Muscle of back (tissue), 3 donors: ENCODE measurements at regions not wholly inside any gene's neighbourhood (a gene's known extent, or its start where the extent isn't known, plus 50 kb on each side); places are given as distances from the start of the nearest gene placed in this dataset.
"Not testable (repeated sequence)": the region's sequence is repeated elsewhere in the genome, so short reads cannot be mapped to it uniquely, and the experiment has no call there.

ENCODE experiments used
- DNase-seq, 3 donors: peaks; one replicate each; pipeline versions ENCODE4 v3.0.0 to v3.0.0-alpha.2; 2013

GRCh38 chr5:17083276-17083675 is 134.2 kb upstream of the BASP1 start:
- not testable (repeated sequence) for DNase-seq

- DNase-seq: no peak
Measured at GRCh38 chr5:17087035-17087434, 130.4 kb upstream of the BASP1 start.

GRCh38 chr5:17088051-17088450 is 129.4 kb upstream of the BASP1 start:
- DNase-seq: no peak

- DNase-seq: no peak
Measured at GRCh38 chr5:17089001-17089400, 128.4 kb upstream of the BASP1 start.

- DNase-seq: no peak
Measured at GRCh38 chr5:17089690-17090089, 127.7 kb upstream of the BASP1 start.

GRCh38 chr5:17090839-17091238 is 126.6 kb upstream of the BASP1 start:
- no peak for DNase-seq

GRCh38 chr5:17094830-17095229 is 122.6 kb upstream of the BASP1 start:
- DNase-seq: peak in 1 of 3 donors; percentile 65

GRCh38 chr5:17096952-17097695 is 120.3 kb upstream of the BASP1 start:
- DNase-seq: no peak

GRCh38 chr5:17099946-17100345 is 117.5 kb upstream of the BASP1 start:
- no peak for DNase-seq

- no peak for DNase-seq
Measured at GRCh38 chr5:17103461-17103860, 114.0 kb upstream of the BASP1 start.

- peak; percentile 38 to 80 (median 59) for DNase-seq
Measured at GRCh38 chr5:17105744-17106418, 111.5 kb upstream of the BASP1 start.

GRCh38 chr5:17106521-17106920 is 110.9 kb upstream of the BASP1 start:
- peak in 1 of 3 donors; percentile 30 for DNase-seq

GRCh38 chr5:17112091-17112716 is 105.2 kb upstream of the BASP1 start:
- peak in 1 of 3 donors; percentile 45 for DNase-seq

GRCh38 chr5:17113174-17113958 is 104.1 kb upstream of the BASP1 start:
- DNase-seq: peak in 2 of 3 donors; percentile 28 to 79

- no peak for DNase-seq
Measured at GRCh38 chr5:17114233-17114632, 103.2 kb upstream of the BASP1 start.

- no peak for DNase-seq
Measured at GRCh38 chr5:17114715-17115599, 102.5 kb upstream of the BASP1 start.

GRCh38 chr5:17115855-17116254 is 101.6 kb upstream of the BASP1 start:
- no peak for DNase-seq

GRCh38 chr5:17118631-17119030 is 98.8 kb upstream of the BASP1 start:
- DNase-seq: peak in 2 of 3 donors; percentile 65 to 88

GRCh38 chr5:17120209-17120608 is 97.2 kb upstream of the BASP1 start:
- no peak for DNase-seq

GRCh38 chr5:17121776-17122175 is 95.7 kb upstream of the BASP1 start:
- DNase-seq: no peak

GRCh38 chr5:17123010-17123409 is 94.4 kb upstream of the BASP1 start:
- peak in 1 of 3 donors; percentile 33 for DNase-seq
